ENCODE measurements at regions not wholly inside any gene's neighbourhood (a gene's known extent, or its start where the extent isn't known, plus 50 kb on each side); places are given as distances from the start of the nearest gene placed in this dataset.

DNA sequence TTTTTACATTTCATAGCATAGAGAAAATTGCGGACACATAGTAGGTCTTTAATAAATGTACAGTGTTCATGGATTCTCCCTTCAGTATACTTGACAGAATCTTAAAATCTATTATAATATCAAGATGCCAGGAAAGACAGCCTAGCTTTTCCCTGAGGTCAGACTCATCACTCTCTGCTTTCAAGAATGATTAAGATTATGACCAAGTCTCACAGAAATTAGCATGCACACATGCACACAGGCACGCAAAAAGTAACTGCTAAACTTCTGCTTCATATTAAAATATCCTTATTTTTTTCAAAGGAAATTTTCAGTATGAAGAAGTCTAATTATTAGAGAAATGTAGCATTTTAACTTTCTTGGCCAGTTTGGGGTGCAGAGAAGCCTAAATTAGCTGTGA, 493.8 kb upstream of the NECTIN3 start:
- Mint-ChIP-seq H3K36me3 (peaks cover 23% of the 10 kb centered on the region), H3K27ac (peak overlapping the region; percentile 66; the same call in 1 of the 2 replicates), H3K4me3 (no peak overlapping the region), H3K9me3 (peaks cover 22% of the 10 kb centered on the region), H3K27me3 (ENCODE audit: low read depth) (no peaks in the 10 kb centered on the region), H3K4me1 (peaks cover 53% of the 10 kb centered on the region)
- ChIA-PET POLR2A (no interaction called here), CTCF (no interaction called here)
- ATAC-seq (no peak), DNase-seq (ENCODE audit: low spot score) (no peak)
- TF ChIP-seq, protein P1, sequence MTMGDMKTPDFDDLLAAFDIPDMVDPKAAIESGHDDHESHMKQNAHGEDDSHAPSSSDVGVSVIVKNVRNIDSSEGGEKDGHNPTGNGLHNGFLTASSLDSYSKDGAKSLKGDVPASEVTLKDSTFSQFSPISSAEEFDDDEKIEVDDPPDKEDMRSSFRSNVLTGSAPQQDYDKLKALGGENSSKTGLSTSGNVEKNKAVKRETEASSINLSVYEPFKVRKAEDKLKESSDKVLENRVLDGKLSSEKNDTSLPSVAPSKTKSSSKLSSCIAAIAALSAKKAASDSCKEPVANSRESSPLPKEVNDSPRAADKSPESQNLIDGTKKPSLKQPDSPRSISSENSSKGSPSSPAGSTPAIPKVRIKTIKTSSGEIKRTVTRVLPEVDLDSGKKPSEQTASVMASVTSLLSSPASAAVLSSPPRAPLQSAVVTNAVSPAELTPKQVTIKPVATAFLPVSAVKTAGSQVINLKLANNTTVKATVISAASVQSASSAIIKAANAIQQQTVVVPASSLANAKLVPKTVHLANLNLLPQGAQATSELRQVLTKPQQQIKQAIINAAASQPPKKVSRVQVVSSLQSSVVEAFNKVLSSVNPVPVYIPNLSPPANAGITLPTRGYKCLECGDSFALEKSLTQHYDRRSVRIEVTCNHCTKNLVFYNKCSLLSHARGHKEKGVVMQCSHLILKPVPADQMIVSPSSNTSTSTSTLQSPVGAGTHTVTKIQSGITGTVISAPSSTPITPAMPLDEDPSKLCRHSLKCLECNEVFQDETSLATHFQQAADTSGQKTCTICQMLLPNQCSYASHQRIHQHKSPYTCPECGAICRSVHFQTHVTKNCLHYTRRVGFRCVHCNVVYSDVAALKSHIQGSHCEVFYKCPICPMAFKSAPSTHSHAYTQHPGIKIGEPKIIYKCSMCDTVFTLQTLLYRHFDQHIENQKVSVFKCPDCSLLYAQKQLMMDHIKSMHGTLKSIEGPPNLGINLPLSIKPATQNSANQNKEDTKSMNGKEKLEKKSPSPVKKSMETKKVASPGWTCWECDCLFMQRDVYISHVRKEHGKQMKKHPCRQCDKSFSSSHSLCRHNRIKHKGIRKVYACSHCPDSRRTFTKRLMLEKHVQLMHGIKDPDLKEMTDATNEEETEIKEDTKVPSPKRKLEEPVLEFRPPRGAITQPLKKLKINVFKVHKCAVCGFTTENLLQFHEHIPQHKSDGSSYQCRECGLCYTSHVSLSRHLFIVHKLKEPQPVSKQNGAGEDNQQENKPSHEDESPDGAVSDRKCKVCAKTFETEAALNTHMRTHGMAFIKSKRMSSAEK (CRISPR knock-in tag; IDR thresholded peaks at IDR 0.05; ENCODE audit: borderline replicate concordance): no peak
- TF ChIP-seq, protein P2, sequence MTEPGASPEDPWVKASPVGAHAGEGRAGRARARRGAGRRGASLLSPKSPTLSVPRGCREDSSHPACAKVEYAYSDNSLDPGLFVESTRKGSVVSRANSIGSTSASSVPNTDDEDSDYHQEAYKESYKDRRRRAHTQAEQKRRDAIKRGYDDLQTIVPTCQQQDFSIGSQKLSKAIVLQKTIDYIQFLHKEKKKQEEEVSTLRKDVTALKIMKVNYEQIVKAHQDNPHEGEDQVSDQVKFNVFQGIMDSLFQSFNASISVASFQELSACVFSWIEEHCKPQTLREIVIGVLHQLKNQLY (CRISPR knock-in tag; IDR thresholded peaks at IDR 0.05): no peak
- TF ChIP-seq ZNF219 (CRISPR knock-in tag; IDR thresholded peaks at IDR 0.05; ENCODE audit: borderline replicate concordance) (no peak), GRHL2 (CRISPR knock-in tag; IDR thresholded peaks at IDR 0.05; ENCODE audit: insufficient replicate concordance, severe bottlenecking) (no peak), ESRRA (CRISPR knock-in tag; IDR thresholded peaks at IDR 0.05; ENCODE audit: borderline replicate concordance) (no peak), RELA (CRISPR knock-in tag; IDR thresholded peaks at IDR 0.05; ENCODE audit: borderline replicate concordance) (no peak), ZNF423 (CRISPR knock-in tag; IDR thresholded peaks at IDR 0.05) (no peak), ELF4 (CRISPR knock-in tag; IDR thresholded peaks at IDR 0.05; ENCODE audit: low read depth) (no peak), HMGA2 (CRISPR knock-in tag; IDR thresholded peaks at IDR 0.05) (no peak), JAZF1 (CRISPR knock-in tag; IDR thresholded peaks at IDR 0.05) (no peak)
- TF ChIP-seq, protein P3, sequence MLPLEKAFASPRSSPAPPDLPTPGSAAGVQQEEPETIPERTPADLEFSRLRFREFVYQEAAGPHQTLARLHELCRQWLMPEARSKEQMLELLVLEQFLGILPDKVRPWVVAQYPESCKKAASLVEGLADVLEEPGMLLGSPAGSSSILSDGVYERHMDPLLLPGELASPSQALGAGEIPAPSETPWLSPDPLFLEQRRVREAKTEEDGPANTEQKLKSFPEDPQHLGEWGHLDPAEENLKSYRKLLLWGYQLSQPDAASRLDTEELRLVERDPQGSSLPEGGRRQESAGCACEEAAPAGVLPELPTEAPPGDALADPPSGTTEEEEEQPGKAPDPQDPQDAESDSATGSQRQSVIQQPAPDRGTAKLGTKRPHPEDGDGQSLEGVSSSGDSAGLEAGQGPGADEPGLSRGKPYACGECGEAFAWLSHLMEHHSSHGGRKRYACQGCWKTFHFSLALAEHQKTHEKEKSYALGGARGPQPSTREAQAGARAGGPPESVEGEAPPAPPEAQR (CRISPR knock-in tag; IDR thresholded peaks at IDR 0.05): no peak

DNA sequence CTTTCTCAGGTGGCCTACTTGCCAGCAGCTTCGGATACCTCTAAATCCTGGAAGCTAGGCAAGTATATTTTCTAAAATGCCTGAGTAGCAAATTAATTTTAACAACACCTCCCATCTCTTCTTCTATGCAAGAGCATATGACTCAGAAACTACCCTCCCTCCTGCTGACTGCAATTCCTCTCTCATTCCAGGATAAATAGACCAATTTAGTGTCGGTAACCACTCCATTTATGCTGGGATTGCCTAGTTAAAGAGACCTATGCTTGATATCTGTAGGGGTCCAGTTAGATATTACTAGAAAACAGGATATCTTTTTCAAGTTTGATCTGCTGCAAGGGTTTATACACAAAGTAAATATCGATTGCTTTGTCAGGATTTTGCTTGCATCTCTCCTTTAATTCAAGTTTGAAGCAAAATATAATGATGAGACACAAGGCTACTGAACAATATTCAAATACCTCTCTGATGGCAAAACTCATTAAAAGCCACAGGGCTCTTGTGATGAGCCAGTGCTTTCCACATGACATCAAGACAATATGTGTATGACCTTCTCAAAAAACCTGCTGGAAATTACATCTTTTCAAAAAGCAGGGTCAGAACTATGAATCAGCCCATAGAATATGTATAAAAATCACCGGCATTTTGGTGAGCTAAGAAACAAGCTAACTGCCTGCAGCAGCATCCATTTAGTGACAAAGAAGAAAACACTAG, 491.6 kb upstream of the NECTIN3 start:
- no peak for ATAC-seq
- Mint-ChIP-seq H3K27me3 (ENCODE audit: low read depth) (no peaks in the 10 kb centered on the region), H3K4me1 (peaks cover 70% of the 10 kb centered on the region), H3K4me3 (no peak overlapping the region), H3K27ac (no peak overlapping the region), H3K36me3 (peaks cover 13% of the 10 kb centered on the region; the same call in 1 of the 2 replicates), H3K9me3 (peaks cover 15% of the 10 kb centered on the region)
- DNase-seq (ENCODE audit: low spot score): no peak
- no peak for TF ChIP-seq KAT7 (CRISPR knock-in tag; IDR thresholded peaks at IDR 0.05; ENCODE audit: borderline replicate concordance)
- POLR2A ChIA-PET: no interaction called here
- CTCF ChIA-PET: interaction anchor here (0.9 kb wide), 1 partner anchor 137 kb away, joined by 3 read pairs; no protein-coding TSS in a partner anchor

DNA sequence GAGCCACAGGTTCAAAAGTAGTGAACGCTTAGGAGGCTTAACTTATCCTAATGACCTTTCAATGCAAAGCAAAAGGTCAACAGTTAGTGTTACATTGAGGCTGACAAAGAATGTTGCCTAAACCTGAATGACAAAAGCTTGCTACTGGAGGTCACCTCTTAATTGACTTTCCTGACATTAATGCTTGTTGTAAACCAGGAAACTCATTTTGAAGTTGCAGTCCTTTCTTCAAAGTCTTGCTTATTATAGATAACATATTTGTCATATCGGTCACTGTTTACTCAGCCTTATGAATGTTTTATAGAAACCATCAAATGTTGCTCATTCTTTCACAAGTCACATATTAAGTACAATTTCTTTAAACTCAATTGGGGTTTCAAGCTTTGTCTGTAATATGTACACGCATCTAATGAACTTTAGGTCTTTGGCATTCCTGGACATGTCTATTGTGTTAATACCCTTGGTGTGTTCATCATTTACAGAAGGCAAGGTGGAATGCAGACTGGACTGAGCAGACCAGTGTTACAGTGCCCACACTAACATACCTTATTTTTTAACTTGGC, 488.2 kb upstream of the NECTIN3 start:
- TF ChIP-seq CBFB (CRISPR knock-in tag; IDR thresholded peaks at IDR 0.05; ENCODE audit: low read depth) (no peak), ZNF396 (CRISPR knock-in tag; IDR thresholded peaks at IDR 0.05; ENCODE audit: borderline replicate concordance) (no peak), ZNF263 (CRISPR knock-in tag; IDR thresholded peaks at IDR 0.05; ENCODE audit: low read depth) (no peak), MYBL2 (CRISPR knock-in tag; IDR thresholded peaks at IDR 0.05) (no peak), EMX1 (CRISPR knock-in tag; IDR thresholded peaks at IDR 0.05) (no peak)
- Mint-ChIP-seq H3K4me1 (peaks cover 41% of the 10 kb centered on the region), H3K4me3 (no peak overlapping the region), H3K36me3 (peaks cover 13% of the 10 kb centered on the region; the same call in 1 of the 2 replicates), H3K27ac (no peak overlapping the region), H3K9me3 (peaks cover 15% of the 10 kb centered on the region), H3K27me3 (ENCODE audit: low read depth) (no peaks in the 10 kb centered on the region)
- POLR2A ChIA-PET: no interaction called here
- ATAC-seq: peak; percentile 94
- DNase-seq (ENCODE audit: low spot score): no peak
- CTCF ChIA-PET: no interaction called here

All from WTC11 (cell line).